Breast epithelium (tissue), 3 donors: ENCODE measurements at regions not wholly inside any gene's neighbourhood (a gene's known extent, or its start where the extent isn't known, plus 50 kb on each side); places are given as distances from the start of the nearest gene placed in this dataset.

Source experiments
- CTCF ChIP-seq, 3 donors: fragments of 450-650 bp; IDR thresholded peaks; one replicate each; pipeline ENCODE4 v1.5.1; 2016 to 2017; ENCODE audit warnings: antibody characterized with exemption in 3 of 3, mild to moderate bottlenecking in 3 of 3, moderate library complexity in 3 of 3
- POLR2A ChIP-seq: fragments of 450-650 bp; IDR thresholded peaks from one replicate; pipeline ENCODE4 v1.6.1; 2016; ENCODE audit warnings: antibody characterized with exemption, mild to moderate bottlenecking, moderate library complexity
- POLR2AphosphoS5 ChIP-seq, 3 donors: sonication (generic); formaldehyde crosslinking; IDR thresholded peaks; one replicate each; pipeline ENCODE4 v1.6.1; 2017; ENCODE audit warnings: antibody characterized with exemption in 3 of 3

GRCh38 chr4:175457956-175458355, 354.1 kb downstream of the GPM6A start:
- TF ChIP-seq POLR2A: no peak
- TF ChIP-seq CTCF (IDR thresholded peaks at IDR 0.05): no peak
- no peak for TF ChIP-seq POLR2AphosphoS5 (IDR thresholded peaks at IDR 0.05)
